NB4 (cell line): ENCODE measurements at regions not wholly inside any gene's neighbourhood (a gene's known extent, or its start where the extent isn't known, plus 50 kb on each side); places are given as distances from the start of the nearest gene placed in this dataset.

Source experiments
- CTCF ChIP-seq: IDR thresholded peaks from one replicate; pipeline ENCODE4 v1.5.1; 2012; ENCODE audit warnings: low read depth, low read length
- POLR2A ChIP-seq: IDR thresholded peaks from 2 replicates; pipeline ENCODE4 v1.6.1; 2011; ENCODE audit warnings: mild to moderate bottlenecking; ENCODE audit not compliant: insufficient read length; ENCODE audit errors: extremely low read depth

GRCh38 chr10:8150401-8150905 is 96.0 kb downstream of the GATA3 start:
- no peak for TF ChIP-seq CTCF
- TF ChIP-seq POLR2A, result no peak
